HG02610 (cell line): ENCODE measurements at regions not wholly inside any gene's neighbourhood (a gene's known extent, or its start where the extent isn't known, plus 50 kb on each side); places are given as distances from the start of the nearest gene placed in this dataset.
"Not testable (repeated sequence)": the region's sequence is repeated elsewhere in the genome, so short reads cannot be mapped to it uniquely, and the experiment has no call there.

Experiments
- ATAC-seq: cut with Tn5 transposase; IDR thresholded peaks from one replicate; pipeline ENCODE4 v1.9.1; 2021; ENCODE audit warnings: mild to moderate bottlenecking, moderate library complexity; ENCODE audit not compliant: unreplicated experiment

GRCh38 chr2:175769200-175769599, 232.9 kb downstream of the LNPK start:
- ATAC-seq = no peak

GRCh38 chr2:175766880-175767279, 235.2 kb downstream of the LNPK start:
- ATAC-seq = no peak

- no peak for ATAC-seq
Measured at GRCh38 chr2:175755656-175756386, 246.2 kb downstream of the LNPK start.

- ATAC-seq = no peak
Measured at GRCh38 chr2:175755169-175755568, 246.9 kb downstream of the LNPK start.

GRCh38 chr2:175750195-175750594, 251.9 kb downstream of the LNPK start:
- no peak for ATAC-seq

GRCh38 chr2:175745911-175746310, 256.2 kb downstream of the LNPK start:
- no peak for ATAC-seq

GRCh38 chr2:175744000-175744399, 258.1 kb downstream of the LNPK start:
- no peak for ATAC-seq

- no peak for ATAC-seq
Measured at GRCh38 chr2:175743011-175743410, 259.1 kb downstream of the LNPK start.

GRCh38 chr2:175742367-175742766, 259.7 kb downstream of the LNPK start:
- ATAC-seq = no peak

- no peak for ATAC-seq
Measured at GRCh38 chr2:175741164-175741563, 260.9 kb downstream of the LNPK start.

GRCh38 chr2:175737722-175738361, 264.2 kb downstream of the LNPK start:
- ATAC-seq = no peak

GRCh38 chr2:175734686-175735085, 267.4 kb downstream of the LNPK start:
- no peak for ATAC-seq

GRCh38 chr2:175732531-175732930, 269.5 kb downstream of the LNPK start:
- ATAC-seq = no peak

GRCh38 chr2:175730050-175730449, 272.0 kb downstream of the LNPK start:
- no peak for ATAC-seq

- ATAC-seq = no peak
Measured at GRCh38 chr2:175729049-175729706, 272.9 kb downstream of the LNPK start.

GRCh38 chr2:175728032-175728431, 274.0 kb downstream of the LNPK start:
- ATAC-seq = no peak

- ATAC-seq = no peak
Measured at GRCh38 chr2:175726223-175726622, 275.8 kb downstream of the LNPK start.

GRCh38 chr2:175709248-175709647, 292.8 kb downstream of the LNPK start:
- ATAC-seq = no peak

GRCh38 chr2:175707322-175707721, 294.7 kb downstream of the LNPK start:
- no peak for ATAC-seq

- not testable (repeated sequence) for ATAC-seq
Measured at GRCh38 chr2:175704568-175704967, 297.5 kb downstream of the LNPK start.

- no peak for ATAC-seq
Measured at GRCh38 chr2:175698061-175698460, 304.0 kb downstream of the LNPK start.
